GM19438 (cell line): ENCODE measurements at regions not wholly inside any gene's neighbourhood (a gene's known extent, or its start where the extent isn't known, plus 50 kb on each side); places are given as distances from the start of the nearest gene placed in this dataset.
"Not testable (repeated sequence)": the region's sequence is repeated elsewhere in the genome, so short reads cannot be mapped to it uniquely, and the experiment has no call there.

Experiments used
- ATAC-seq: cut with Tn5 transposase; IDR thresholded peaks from one replicate; pipeline ENCODE4 v1.9.1; 2021; ENCODE audit warnings: low read depth; ENCODE audit not compliant: unreplicated experiment

- ATAC-seq: no peak
Observed at GRCh38 chr20:48411919-48412522, 415.8 kb downstream of the PREX1 start.

GRCh38 chr20:48411245-48411644 lies 416.6 kb downstream of the PREX1 start:
- ATAC-seq: no peak

GRCh38 chr20:48409055-48409615 lies 418.7 kb downstream of the PREX1 start:
- ATAC-seq: no peak

- no peak for ATAC-seq
Observed at GRCh38 chr20:48407710-48408109, 420.1 kb downstream of the PREX1 start.

- no peak for ATAC-seq
Observed at GRCh38 chr20:48406912-48407340, 420.9 kb downstream of the PREX1 start.

GRCh38 chr20:48406498-48406897 lies 421.3 kb downstream of the PREX1 start:
- no peak for ATAC-seq

- ATAC-seq: no peak
Observed at GRCh38 chr20:48405909-48406308, 421.9 kb downstream of the PREX1 start.

- ATAC-seq: no peak
Observed at GRCh38 chr20:48404598-48404997, 423.2 kb downstream of the PREX1 start.

GRCh38 chr20:48403167-48403761 lies 424.5 kb downstream of the PREX1 start:
- ATAC-seq: no peak

GRCh38 chr20:48401359-48401758 lies 426.4 kb downstream of the PREX1 start:
- ATAC-seq: no peak

GRCh38 chr20:48400009-48400408 lies 427.8 kb downstream of the PREX1 start:
- no peak for ATAC-seq

- no peak for ATAC-seq
Observed at GRCh38 chr20:48398506-48399449, 429.0 kb downstream of the PREX1 start.

- ATAC-seq: not testable (repeated sequence)
Observed at GRCh38 chr20:48396981-48397861, 430.6 kb downstream of the PREX1 start.

GRCh38 chr20:48395816-48396546 lies 431.8 kb downstream of the PREX1 start:
- no peak for ATAC-seq

- ATAC-seq: no peak
Observed at GRCh38 chr20:48394415-48395081, 433.3 kb downstream of the PREX1 start.

- no peak for ATAC-seq
Observed at GRCh38 chr20:48393737-48394314, 434.0 kb downstream of the PREX1 start.

- no peak for ATAC-seq
Observed at GRCh38 chr20:48393311-48393685, 434.5 kb downstream of the PREX1 start.

- ATAC-seq: no peak
Observed at GRCh38 chr20:48392407-48393310, 435.1 kb downstream of the PREX1 start.
